Astrocyte of the cerebellum (primary cell): ENCODE measurements at regions not wholly inside any gene's neighbourhood (a gene's known extent, or its start where the extent isn't known, plus 50 kb on each side); places are given as distances from the start of the nearest gene placed in this dataset.
A peak's percentile ranks its signal among the peaks of the same experiment; 100 is the strongest.
"Not testable (repeated sequence)": the region's sequence is repeated elsewhere in the genome, so short reads cannot be mapped to it uniquely, and the experiment has no call there.

Source experiments
- DNase-seq: peaks from one replicate; pipeline ENCODE4 v3.0.0-alpha.2; 2011; ENCODE audit warnings: low read depth
- H3K4me3 ChIP-seq: 2 replicates; pipeline ENCODE4 v1.5.1; 2011; ENCODE audit warnings: mild to moderate bottlenecking, low read depth, low read length, moderate library complexity
- in situ Hi-C: cut with HindIII; loops from 2 replicates; pipeline ENCODE4 v1.10.0; 2017; ENCODE audit warnings: low sequenced_read_pairs
- TF ChIP-seq, protein P1 (sequence below): IDR thresholded peaks from 2 replicates; pipeline ENCODE4 v1.5.1; 2012; ENCODE audit warnings: low read length, low read depth, moderate library complexity, mild to moderate bottlenecking; ENCODE audit errors: missing control alignments

GRCh38 chr13:90652036-90652435, 695.5 kb upstream of the MIR17HG start:
- TF ChIP-seq, protein P1, sequence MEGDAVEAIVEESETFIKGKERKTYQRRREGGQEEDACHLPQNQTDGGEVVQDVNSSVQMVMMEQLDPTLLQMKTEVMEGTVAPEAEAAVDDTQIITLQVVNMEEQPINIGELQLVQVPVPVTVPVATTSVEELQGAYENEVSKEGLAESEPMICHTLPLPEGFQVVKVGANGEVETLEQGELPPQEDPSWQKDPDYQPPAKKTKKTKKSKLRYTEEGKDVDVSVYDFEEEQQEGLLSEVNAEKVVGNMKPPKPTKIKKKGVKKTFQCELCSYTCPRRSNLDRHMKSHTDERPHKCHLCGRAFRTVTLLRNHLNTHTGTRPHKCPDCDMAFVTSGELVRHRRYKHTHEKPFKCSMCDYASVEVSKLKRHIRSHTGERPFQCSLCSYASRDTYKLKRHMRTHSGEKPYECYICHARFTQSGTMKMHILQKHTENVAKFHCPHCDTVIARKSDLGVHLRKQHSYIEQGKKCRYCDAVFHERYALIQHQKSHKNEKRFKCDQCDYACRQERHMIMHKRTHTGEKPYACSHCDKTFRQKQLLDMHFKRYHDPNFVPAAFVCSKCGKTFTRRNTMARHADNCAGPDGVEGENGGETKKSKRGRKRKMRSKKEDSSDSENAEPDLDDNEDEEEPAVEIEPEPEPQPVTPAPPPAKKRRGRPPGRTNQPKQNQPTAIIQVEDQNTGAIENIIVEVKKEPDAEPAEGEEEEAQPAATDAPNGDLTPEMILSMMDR, result no peak
- DNase-seq, result no peak
- in situ Hi-C loops, result no loop called here
- no peak overlapping the region for H3K4me3 ChIP-seq

GRCh38 chr13:90654970-90655369, 692.5 kb upstream of the MIR17HG start:
- in situ Hi-C loops, result no loop called here
- H3K4me3 ChIP-seq, result no peak overlapping the region
- TF ChIP-seq, protein P1, result no peak

GRCh38 chr13:90664200-90664599, 683.3 kb upstream of the MIR17HG start:
- H3K4me3 ChIP-seq, in situ Hi-C loops, DNase-seq: not testable (repeated sequence)

More at GRCh38 chr13:90654970-90655369, 692.5 kb upstream of the MIR17HG start:
- no peak for DNase-seq

- in situ Hi-C loops, result no loop called here
- no peak for DNase-seq
- no peak overlapping the region for H3K4me3 ChIP-seq
- TF ChIP-seq, protein P1, result no peak
Measured at GRCh38 chr13:90673746-90674145, 673.7 kb upstream of the MIR17HG start.

DNA sequence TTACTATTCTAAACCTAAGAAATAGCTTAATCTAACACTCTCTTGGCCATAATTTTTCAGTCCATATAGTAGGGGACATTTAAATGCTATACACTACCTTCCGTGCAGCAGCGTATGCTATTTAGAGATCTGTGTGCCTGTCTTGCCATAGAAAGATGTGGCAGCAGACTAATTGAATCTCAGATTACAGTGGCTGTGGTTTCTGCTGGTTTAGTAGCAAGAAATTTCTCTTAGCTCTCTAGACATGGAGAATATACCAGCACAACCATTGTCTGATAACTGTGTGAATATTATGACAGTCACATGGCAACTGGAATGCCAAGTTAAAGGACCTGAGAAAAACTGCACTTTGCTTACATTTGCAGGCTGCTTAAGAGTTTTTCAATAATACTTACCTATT, 672.4 kb upstream of the MIR17HG start:
- no peak overlapping the region for H3K4me3 ChIP-seq
- in situ Hi-C loops, result no loop called here
- TF ChIP-seq, protein P1, result no peak
- DNase-seq, result no peak

DNA sequence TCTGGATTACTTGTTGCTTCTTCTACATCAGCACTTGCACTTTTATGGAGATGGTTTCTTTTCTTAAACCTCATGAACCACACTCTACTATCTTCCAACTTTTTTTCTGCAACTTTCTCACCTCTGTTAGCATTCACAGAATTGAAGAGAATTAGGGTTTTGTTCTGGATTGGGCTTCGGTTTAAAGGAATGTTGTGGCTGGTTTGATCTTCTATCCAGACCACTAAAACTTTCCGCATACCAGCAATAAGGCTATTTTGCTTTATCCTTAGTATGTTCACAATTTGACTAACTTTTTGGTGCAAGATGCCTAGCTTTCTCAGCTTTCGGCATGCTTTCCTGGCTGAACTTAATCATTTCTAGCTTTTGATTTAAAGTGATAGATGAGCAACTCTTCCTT, 666.7 kb upstream of the MIR17HG start:
- peak; percentile 49 for DNase-seq
- no peak overlapping the region for H3K4me3 ChIP-seq
- TF ChIP-seq, protein P1, result no peak
- in situ Hi-C loops, result no loop called here

DNA sequence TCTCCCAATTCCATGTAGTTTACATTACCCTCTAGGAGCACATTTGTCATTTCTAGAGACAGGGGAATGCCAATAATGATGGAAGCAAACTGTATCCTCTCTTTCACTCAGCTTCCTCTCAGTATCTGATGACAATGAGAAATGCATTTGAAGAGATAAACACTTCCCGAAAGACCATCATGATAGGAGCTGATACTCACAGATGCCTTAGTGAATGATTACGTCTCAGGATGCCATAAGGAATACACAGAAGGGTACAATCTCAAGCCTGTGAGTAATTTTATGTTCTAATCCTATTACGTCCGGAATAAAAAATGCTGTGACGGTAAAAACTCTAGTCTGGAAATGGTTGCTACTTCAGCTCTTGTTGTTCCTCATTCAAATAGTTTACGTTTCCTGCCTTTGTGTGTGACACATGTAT, 663.8 kb upstream of the MIR17HG start:
- in situ Hi-C loops, result no loop called here
- no peak overlapping the region for H3K4me3 ChIP-seq
- TF ChIP-seq, protein P1, result no peak
- DNase-seq, result no peak
